HG03175 (cell line): ENCODE measurements at regions not wholly inside any gene's neighbourhood (a gene's known extent, or its start where the extent isn't known, plus 50 kb on each side); places are given as distances from the start of the nearest gene placed in this dataset.

ENCODE experiments used
- ATAC-seq: cut with Tn5 transposase; IDR thresholded peaks from one replicate; pipeline ENCODE4 v1.9.1; 2021; ENCODE audit warnings: mild to moderate bottlenecking, moderate library complexity; ENCODE audit not compliant: unreplicated experiment

- ATAC-seq, result no peak
Observed at GRCh38 chr6:163630572-163630971, 216.1 kb downstream of the QKI start.

GRCh38 chr6:163630096-163630495 is 215.6 kb downstream of the QKI start:
- ATAC-seq, result no peak
